SK-MEL-5 (cell line): ENCODE measurements at regions not wholly inside any gene's neighbourhood (a gene's known extent, or its start where the extent isn't known, plus 50 kb on each side); places are given as distances from the start of the nearest gene placed in this dataset.

Experiments used
- DNase-seq: peaks from one replicate; pipeline ENCODE4 v3.0.0-alpha.2; 2016; ENCODE audit warnings: low read depth, low spot score
- in situ Hi-C: cut with HindIII; loops from 2 replicates; pipeline ENCODE4 v1.10.0; 2016; ENCODE audit warnings: low sequenced_read_pairs, high pct_unique_total_duplicates, low pct_unique_long_range_greater_than_20kb

DNA sequence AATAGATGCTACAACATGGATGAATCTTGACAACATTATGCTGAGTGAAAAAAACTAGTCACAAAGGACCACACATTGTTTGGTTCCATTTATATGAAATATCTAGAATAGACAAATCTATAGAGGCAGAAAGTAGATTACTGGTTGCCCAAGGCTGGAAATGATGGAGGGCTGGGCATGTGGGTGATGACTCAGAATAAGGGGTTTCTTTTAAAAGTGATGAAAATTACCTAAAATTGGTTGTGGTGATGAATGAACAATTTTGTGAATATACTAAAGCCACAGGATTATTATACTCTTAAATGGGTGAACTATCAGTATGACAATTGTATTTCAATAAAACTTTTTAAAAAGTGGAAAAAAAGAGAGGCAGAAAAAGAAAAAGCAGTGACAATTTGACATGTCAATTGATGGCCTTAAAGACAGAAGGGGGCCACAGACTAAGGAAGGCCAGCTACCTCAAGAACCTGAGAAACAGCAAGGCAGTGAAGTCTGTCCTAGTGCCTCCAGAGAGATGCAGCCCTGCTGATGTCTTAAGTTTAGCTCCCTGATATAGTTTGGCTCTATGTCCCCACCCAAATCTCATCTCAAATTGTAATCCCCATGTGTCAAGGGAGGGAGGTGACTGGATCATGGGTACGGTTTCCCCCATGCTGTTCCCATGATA, 182.7 kb downstream of the PIK3R1 start:
- DNase-seq = no peak
- in situ Hi-C loops = no loop called here

DNA sequence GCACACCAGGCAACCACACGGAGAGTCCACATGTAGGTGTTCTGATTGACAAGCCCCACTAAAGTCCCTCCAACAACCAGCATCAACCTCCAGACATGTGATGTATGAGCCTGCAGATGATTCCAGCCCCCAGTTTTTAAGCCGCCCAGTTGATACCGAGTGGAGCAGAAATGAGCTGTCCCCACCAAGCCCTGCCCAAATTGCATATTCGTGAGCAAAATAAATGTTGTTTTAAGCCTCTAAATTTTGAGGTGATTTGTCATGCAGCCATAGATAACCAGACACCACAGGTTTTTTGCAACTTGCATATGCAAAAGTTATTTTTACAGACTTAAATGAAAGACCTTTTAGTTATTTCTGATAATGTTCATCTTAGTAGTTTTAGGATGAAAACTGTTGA, 187.7 kb downstream of the PIK3R1 start:
- DNase-seq = no peak
- in situ Hi-C loops = no loop called here

DNA sequence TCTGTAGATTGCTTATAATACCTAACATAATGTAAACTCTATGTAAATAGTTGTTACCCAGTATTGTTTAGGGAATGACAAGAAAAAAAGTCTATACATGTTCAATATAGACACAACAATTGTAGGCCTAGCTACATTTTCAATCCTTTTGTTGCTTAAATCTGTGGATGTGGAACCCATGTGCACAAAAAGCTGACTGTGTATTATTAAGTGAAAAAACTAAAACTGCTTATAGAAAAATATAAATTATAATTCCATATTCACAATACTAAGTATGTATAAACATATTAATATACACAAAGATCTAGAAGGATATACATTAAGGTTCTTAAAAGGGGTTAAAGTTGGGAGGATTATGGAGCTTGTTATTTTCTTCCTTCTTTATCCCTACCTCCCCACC, 188.7 kb downstream of the PIK3R1 start:
- in situ Hi-C loops = no loop called here
- no peak for DNase-seq

DNA sequence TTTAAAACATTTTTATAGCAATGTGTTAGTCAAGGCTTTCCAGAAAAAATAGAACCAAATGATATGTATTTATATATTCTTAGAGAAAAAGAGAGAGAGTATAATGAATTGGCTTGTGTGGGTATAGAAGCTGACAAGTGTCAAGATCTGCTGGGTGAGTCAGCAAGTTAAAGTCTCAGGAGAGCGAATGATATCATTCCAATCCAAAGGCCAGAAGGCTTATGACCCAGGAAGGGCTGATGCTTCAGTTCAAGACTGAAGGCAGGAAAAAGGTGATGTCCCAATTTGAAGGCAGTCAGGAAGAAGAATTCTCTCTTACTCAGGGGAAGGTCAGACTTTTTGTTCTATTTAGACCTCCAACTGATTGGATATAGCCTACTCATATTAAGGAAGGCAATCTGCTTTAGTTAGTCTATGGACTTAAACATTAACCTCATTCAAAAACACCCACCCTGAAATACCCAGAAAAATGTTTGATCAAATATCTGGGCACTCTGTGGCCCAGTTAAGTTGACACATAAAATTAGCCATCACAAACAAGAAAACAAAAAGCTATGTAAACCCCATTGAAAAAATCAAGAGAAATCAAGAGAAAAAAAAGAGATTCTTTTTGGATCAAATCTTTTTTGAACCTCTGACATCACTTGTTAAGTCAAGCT, 189.6 kb downstream of the PIK3R1 start:
- in situ Hi-C loops = no loop called here

DNA sequence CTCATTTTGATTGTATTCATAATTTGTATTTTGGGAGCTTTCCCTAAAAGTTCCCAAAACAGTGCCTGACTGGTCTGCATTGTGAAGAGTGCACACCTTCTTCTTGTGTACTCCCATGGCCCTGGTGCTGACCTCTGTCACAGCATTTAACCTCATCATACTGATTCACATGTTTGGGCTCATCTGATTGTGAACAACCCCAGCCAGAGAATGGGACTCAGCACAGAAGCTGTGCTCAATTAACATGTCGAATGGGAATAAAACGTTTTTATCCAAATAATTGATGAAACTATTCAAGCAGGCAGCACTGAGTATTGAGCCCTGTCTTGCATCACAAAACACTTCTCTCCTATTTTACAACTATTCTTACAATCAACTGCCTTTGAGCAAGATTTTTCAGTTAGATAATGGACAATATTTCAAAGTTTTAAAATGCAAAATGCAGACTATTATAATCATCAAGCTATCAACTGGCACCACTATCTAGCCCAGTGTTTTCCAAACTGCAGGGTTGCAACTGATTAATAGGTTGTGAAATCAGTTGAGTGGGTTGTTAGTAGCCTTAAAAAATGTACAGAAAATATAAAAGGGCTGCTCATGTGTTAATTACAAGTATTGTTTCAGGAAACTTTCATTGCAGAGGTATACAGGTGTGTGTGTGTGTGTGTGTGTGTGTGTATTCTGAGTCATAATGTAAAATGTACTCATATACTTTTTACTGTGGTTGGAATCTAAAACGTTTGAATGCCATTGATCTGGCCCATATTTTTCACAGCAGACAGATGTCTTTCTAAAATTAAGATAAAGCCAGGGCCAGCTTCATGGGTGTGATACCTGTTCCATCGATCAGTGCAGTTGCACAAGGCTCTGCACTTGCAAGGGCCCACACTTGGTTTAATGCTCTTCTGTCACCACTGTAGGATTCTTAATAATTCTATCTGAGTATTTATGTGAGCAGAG, 190.5 kb downstream of the PIK3R1 start:
- in situ Hi-C loops = no loop called here
- no peak for DNase-seq

More for the DNA sequence above, 189.6 kb downstream of the PIK3R1 start:
- no peak for DNase-seq

DNA sequence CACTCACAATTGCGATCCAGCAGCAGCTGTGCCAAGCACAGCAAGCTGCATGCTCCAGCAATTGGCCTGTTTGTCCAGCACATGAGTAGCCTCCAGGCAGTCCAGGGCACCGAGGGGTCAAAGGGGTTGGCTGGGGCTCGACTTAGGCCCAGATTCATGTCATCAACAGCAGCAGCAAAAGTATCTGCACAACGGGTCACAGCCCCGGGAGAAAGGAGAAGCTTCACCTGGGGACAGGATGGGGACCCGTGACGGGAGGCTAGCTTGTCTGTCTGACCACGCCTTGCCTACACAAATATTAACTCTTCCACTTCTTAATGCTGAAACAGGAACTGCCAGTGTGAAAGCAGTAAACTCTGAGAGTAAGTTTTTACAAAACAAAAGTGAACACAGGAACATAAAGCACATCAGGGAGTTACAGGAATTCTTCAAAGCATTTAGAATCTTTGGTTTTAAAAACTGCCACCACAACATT, 191.2 kb downstream of the PIK3R1 start:
- in situ Hi-C loops = no loop called here
- DNase-seq = no peak

DNA sequence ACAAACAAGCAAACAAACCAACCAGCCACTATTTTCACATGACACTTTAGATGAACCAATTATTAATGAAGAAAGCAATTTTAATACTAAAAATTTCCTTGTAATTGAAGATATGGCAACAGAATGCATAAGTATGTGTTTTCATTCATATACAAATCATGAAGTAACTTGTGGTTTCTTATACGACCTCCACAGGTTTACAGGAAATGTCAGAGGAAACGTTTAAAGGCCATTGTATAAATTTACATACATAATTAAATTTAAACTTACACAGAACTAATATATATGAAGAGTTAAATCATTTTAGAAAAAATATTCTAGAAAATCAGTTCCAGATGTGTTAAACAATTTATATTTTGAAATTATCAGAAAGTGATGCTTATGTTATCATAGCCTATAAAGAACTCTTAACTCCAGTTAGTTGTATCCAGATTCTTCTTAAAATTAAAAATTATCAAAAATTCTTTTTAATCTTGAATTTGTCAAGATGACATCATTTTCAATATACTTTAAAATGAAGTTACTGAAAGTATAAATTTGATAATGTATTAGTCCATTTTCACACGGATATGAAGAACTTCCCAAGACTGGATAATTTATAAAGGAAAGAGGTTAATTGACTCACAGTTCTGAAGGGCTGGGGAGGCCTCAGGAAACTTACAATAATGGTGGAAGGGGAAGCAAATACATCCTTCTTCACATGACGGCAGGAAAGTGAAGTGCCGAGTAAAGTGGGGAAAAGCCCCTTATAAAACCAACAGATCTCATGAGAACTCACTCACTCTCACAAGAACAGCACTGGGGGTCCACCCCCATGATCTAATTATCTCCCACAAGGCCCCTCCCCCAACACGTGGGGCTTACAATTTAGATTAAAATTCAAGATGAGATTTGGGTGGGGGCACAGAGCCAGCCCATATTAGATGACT, 192.0 kb downstream of the PIK3R1 start:
- DNase-seq = no peak
- in situ Hi-C loops = no loop called here

DNA sequence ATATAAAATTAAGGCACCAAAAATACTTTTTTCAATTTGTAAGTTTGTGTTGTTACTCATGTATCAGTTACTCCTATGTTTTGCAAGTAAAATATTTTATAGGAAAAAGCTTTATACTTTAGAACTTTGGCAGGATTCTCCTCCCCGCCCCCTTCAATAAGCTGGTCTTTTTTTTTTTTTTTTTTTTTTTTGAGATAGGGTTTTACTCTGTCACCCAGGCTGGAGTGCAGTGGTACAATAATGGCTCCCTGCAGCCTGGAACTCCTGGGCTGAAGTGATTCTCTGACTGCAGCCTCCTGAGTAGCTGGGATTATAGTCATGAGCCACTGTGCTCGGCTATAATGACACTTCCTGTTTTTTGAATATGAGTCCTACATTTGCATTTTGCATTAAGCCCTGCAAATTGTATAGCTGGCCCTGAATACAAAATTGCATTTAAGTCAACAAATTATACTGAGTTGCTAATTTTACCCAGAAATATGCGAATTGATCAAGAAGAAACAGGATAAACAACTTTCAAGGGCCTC, 192.9 kb downstream of the PIK3R1 start:
- in situ Hi-C loops = no loop called here
- DNase-seq = no peak

DNA sequence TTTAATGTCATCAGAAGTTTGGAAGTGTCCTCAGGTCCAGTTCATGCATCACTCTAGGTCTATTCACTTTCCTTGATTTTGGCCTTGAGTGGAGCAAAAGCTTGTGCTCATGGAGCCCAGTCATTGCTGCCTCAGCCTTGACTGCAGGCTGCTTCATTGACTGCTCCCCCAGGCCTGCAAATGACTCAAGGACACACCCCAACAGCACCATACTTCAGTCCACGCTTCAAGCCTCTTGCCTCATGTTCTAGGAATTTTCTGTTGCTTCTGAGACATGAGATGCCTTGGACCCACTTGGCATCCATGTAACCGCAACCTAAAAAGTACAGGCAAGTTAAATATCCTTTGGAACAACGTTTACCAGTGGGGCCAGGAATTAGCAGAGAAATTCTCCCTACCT, 193.7 kb downstream of the PIK3R1 start:
- no peak for DNase-seq
- in situ Hi-C loops = no loop called here

DNA sequence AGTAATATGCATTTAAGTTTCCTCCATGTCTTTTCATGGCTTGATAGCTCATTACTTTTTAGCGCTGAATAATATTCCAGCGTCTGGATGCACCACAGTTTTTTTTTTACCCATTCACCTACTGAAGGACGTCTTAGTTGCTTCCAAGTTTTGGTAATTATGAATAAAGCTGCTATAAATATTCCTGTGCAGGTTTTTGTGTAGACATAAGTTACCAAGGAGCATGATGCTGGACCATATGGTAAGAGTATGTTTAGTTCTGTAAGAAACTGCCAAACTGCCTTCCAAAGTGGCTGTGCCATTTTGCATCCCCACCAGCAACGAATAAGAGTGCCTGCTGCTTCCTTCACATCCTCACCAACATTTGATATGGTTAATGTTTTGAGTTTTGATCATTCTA, 195.6 kb downstream of the PIK3R1 start:
- DNase-seq = no peak
- in situ Hi-C loops = no loop called here

DNA sequence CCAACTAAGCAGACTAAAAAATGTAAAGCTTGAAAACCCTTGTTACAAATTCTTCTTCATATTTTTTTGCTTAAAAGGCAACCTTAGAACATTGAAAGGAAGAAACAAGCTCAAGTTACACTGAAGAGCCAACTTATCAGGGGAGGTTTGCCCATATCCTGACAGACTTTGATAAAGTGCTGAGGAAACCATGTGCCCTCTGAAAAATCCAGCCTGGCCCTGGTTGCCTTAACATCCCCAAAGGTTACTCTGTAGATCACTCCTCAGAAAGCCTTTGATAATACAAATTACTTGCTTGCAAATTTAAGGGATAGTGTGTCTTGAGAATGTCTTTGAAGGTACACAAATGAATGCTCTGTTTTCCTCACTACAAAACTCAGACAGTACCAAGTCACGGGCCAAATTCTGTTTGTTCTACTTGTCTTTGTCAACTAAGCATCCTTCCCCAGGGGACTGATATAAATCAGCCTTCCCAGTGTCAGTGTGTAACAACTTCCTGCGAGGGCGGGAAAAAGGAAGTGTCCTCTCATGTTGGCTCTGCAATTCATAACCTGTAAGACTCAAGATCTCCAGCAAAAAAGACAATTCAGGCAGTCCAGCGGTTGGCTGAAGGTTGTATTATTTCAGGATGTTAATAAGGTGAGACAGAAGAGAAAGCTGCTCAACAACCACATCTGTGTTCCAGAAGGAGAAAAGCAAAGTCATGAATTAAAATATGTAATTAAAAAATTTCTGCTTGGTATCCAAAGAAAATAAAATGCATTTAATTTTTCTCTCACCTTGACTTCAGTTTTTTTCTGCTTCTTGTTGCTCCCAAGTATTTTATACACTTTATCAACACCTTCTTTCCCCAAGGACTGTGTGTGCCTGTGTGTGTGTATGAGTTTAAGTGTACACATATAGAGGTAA, 199.9 kb downstream of the PIK3R1 start:
- no peak for DNase-seq
- in situ Hi-C loops = no loop called here

DNA sequence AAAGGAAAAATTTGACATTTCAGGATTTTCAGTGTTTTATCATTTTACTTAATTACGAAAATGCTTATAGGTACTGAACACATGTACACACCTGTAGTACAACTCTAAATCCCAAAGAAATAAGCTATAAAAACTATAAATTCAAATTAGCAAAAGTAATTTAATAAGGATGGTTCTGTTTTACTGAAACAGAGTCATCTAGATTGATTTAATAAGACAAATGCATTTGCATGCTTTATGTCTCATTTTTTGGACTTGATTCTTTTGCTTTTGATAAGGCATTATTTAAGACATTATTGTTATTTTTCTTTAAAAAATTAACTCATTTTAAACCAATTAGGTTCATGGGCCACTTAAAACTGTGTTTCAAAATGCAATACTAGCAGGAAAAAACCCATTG, 201.2 kb downstream of the PIK3R1 start:
- no peak for DNase-seq
- in situ Hi-C loops = no loop called here

DNA sequence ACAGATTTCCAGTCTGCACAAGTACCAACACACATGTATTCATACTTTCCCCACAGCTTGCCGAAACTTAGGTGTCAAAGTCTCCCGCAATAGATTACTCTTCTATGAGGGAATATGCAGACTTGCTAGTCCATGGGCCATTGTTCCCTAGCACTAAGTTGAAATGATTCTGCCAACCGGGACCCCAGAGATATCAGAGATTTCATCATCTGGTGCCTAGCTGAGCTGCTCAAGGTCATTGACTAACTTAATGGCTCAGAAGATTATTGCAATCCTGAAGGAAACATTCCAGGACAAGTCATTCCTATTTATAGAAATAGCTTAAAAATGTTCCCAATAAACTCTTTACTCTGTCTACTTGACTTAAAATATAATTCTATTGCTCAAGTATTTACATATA, 202.6 kb downstream of the PIK3R1 start:
- DNase-seq = no peak
- in situ Hi-C loops = no loop called here

DNA sequence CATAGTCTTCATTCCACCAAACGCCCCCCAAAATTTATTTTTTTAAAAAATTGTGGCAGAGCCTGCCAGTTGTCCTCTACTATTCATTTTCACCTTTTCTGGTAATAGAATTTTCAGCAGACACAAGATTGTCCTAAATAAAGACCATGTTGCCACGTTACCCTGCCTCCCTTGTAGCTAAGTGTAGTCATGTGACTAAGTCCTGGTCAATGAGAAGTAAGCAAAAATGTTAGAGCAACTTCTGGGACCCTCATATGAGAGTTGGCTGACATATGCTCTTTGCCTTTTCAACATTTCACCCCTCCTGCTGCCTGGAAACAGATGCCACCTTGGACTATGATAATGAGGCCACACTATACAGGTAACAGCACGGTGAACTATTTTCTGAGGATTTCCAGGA, 203.1 kb downstream of the PIK3R1 start:
- DNase-seq = no peak
- in situ Hi-C loops = no loop called here

DNA sequence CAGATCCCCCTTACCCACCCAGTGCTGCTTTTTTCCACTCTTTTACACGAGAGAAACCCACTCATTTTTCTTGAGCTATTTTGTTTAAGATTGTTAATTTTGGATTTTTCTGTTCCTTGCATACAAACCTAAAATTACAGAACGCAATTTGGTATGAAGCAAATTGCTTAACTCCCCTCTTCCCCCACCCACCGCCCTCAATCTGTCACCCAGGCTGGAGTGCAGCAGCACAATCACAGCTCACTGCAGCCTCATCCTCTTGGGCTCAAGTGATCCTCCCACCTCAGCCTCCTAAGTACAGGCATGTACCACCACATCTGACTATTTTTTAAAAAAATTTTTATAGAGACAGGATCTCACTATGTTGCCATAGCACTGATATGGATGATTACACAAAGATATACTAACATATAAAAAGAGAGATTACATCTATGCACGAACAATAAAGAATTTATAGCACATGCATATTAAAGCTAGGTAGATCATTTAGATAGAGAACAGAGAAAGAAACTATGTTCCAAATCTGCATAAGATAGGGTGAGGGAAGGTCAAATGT, 203.6 kb downstream of the PIK3R1 start:
- in situ Hi-C loops = no loop called here
- DNase-seq = no peak
